Superior temporal gyrus (tissue), 1 donor: ENCODE measurements at regions not wholly inside any gene's neighbourhood (a gene's known extent, or its start where the extent isn't known, plus 50 kb on each side); places are given as distances from the start of the nearest gene placed in this dataset.

Experiments
- DNase-seq: peaks from one replicate; pipeline ENCODE4 v3.0.0-alpha.2; 2016; ENCODE audit errors: extremely low spot score

DNA sequence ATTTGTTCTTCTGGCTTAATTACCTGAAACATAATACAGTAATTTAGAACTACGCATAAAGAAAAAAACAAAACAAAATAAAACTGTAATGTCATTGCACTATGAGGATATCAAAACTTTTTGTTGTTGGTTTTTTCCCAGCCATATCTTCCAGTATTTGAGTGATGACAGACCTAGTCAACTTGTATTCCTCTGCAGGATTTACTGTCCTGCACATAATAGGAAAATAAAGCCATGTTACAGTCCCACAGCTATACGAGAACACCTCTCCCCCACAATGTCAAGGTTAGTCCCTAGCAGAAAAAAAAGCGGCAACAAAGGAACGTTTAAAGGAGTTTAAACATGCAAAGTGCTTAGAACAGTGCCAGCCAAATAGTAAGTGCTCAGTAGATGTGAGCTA is 55.3 kb upstream of the PRDX6 start:
- DNase-seq: no peak

GRCh38 chr1:173422456-173422976 is 54.6 kb upstream of the PRDX6 start:
- no peak for DNase-seq

GRCh38 chr1:173423291-173423690 is 53.8 kb upstream of the PRDX6 start:
- no peak for DNase-seq

GRCh38 chr1:173424143-173424542 is 53.0 kb upstream of the PRDX6 start:
- DNase-seq: no peak

DNA sequence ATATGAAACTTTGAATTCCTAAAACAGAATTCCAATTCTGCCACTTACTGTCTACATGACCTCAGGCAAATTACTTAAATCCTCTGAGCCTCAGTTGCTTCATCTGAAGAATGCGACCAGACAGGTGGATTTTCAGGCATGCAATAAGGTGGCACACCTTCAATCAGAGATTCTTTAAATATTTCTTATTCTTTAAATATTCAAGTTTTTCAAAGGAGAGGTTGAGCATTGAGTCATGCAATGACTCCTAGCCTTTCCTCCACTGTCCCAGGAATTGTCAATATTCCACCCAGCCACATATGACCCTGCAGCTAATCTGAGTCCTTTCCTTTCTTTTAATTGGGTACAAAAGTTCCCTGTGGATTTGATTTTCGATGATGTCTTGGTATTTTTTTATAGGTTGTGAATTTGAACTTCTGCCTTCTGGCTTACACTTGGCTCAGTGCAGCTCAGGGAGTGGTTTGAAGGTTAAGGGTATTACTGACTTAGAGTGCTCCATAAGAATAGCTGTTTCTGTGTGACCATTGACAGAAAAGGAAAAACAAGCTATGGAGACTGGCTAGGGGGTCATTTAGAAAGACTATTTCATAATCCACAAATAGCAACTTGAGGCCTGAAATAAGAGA is 52.2 kb upstream of the PRDX6 start:
- DNase-seq: no peak

DNA sequence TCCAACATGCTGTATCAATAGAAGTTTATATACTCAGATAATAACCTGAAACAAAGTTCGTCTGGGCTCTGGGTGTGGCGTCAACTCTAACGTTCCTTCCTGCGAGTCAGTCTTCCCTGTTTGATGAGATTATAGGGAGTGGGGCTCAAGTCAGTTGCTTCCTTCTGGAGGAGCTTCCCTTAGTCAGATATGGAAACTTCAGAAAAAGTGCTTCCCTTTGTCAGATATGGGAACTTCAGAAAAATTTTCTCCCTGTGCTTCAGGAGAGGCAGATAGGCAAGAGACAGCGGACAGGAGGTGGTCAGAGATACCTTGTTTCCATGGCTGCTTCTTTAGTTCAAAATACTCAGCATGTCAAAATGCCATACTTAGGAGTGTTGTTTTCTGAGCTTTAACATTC is 51.1 kb upstream of the PRDX6 start:
- DNase-seq: no peak

GRCh38 chr1:173427146-173428054 is 49.7 kb upstream of the PRDX6 start:
- DNase-seq: no peak
